H1 (cell line): ENCODE measurements at regions not wholly inside any gene's neighbourhood (a gene's known extent, or its start where the extent isn't known, plus 50 kb on each side); places are given as distances from the start of the nearest gene placed in this dataset.

Experiments used
- CTCF ChIA-PET: fragments of 300-600 bp; sonication (Branson Sonifier 250); formaldehyde crosslinking; loops from one replicate; lab custom pipeline; 2021; ENCODE audit not compliant: partially characterized antibody; lab: Charles Lee
- POLR2A ChIA-PET: fragments of 300-600 bp; sonication (Branson Sonifier 250); formaldehyde crosslinking; loops from one replicate; lab custom pipeline; 2021; ENCODE audit warnings: inconsistent platforms; ENCODE audit not compliant: partially characterized antibody; lab: Charles Lee
- DNase-seq, 2 experiments: peaks; one replicate each; pipeline versions ENCODE4 v3.0.0 to v3.0.0-alpha.2; 2010 to 2022; ENCODE audit warnings: low spot score in 2 of 2, low read depth in 1 of 2, mixed read lengths in 1 of 2
- FAIRE-seq: peaks from 2 replicates; lab custom pipeline; 2011; peaks lifted over from hg19 to GRCh38; lab: Jason Lieb, UNC
- H2AFZ ChIP-seq: 2 replicates; pipeline ENCODE4 v1.8.1; 2012; ENCODE audit warnings: low read length, inconsistent platforms
- H2AK5ac ChIP-seq: 2 replicates; pipeline ENCODE4 v1.6.1; 2013; ENCODE audit warnings: low read depth, low read length
- H2BK120ac ChIP-seq: replicated peaks from 2 replicates; pipeline ENCODE3; 2013; ENCODE audit warnings: low read depth, low read length, inconsistent platforms
- H2BK12ac ChIP-seq: 2 replicates; pipeline ENCODE4 v1.6.1; 2013; ENCODE audit warnings: low read depth, low read length
- H2BK15ac ChIP-seq: 2 replicates; pipeline ENCODE4 v1.6.1; 2013; ENCODE audit warnings: low read length
- H2BK20ac ChIP-seq: 2 replicates; pipeline ENCODE4 v1.6.1; 2013; ENCODE audit warnings: low read length
- H2BK5ac ChIP-seq: 2 replicates; pipeline ENCODE4 v1.6.1; 2013; ENCODE audit warnings: low read depth, low read length
- H3K14ac ChIP-seq: 2 replicates; pipeline ENCODE4 v1.6.1; 2013; ENCODE audit warnings: inconsistent platforms; ENCODE audit not compliant: insufficient read length
- H3K18ac ChIP-seq: 2 replicates; pipeline ENCODE4 v1.6.1; 2013; ENCODE audit warnings: low read length; ENCODE audit errors: extremely low read depth
- H3K23ac ChIP-seq: 2 replicates; pipeline ENCODE4 v1.6.1; 2013; ENCODE audit warnings: inconsistent platforms; ENCODE audit not compliant: insufficient read length
- H3K23me2 ChIP-seq: 2 replicates; pipeline ENCODE4 v1.6.1; 2013; ENCODE audit warnings: low read depth, low read length
- H3K27ac ChIP-seq: 2 replicates; pipeline ENCODE4 v1.6.1; 2011; ENCODE audit warnings: low read depth, low read length, inconsistent platforms
- H3K27me3 ChIP-seq, 4 experiments: replicated peaks in 1 of 4; 1 replicate in 1 of 4; 2 replicates in 3 of 4; pipeline versions ENCODE4 v1.6.1 to v1.8.1; 2011 to 2013; ENCODE audit warnings: low read length in 3 of 4, mild to moderate bottlenecking in 3 of 4, inconsistent platforms in 2 of 4, mixed read lengths in 2 of 4, moderate library complexity in 1 of 4; ENCODE audit not compliant: control insufficient read depth in 3 of 4, insufficient read depth in 3 of 4; ENCODE audit errors: extremely low read depth in 1 of 4
- H3K36me3 ChIP-seq, 4 experiments: 2 replicates each; pipeline versions ENCODE4 v1.6.1 to v1.8.1; 2011 to 2013; ENCODE audit warnings: mild to moderate bottlenecking in 4 of 4, low read length in 3 of 4, moderate library complexity in 2 of 4, control low read depth in 1 of 4, inconsistent platforms in 1 of 4; ENCODE audit not compliant: insufficient read depth in 4 of 4, control insufficient read depth in 2 of 4
- H3K4ac ChIP-seq: replicated peaks from 2 replicates; pipeline ENCODE3; 2013; ENCODE audit warnings: low read length, low read depth, mixed read lengths, inconsistent platforms; ENCODE audit not compliant: insufficient read length
- H3K4me1 ChIP-seq, 4 experiments: replicated peaks in 1 of 4; 1 replicate in 1 of 4; 2 replicates in 3 of 4; pipeline versions ENCODE4 v1.6.1 to v1.8.1; 2011 to 2013; ENCODE audit warnings: low read length in 3 of 4, inconsistent platforms in 2 of 4, mixed read lengths in 1 of 4; ENCODE audit not compliant: insufficient read depth in 4 of 4, control insufficient read depth in 3 of 4
- H3K4me2 ChIP-seq, 2 experiments: 2 replicates each; pipeline versions ENCODE4 v1.6.1 to v1.8.1; 2011 to 2013; ENCODE audit warnings: low read depth in 2 of 2, low read length in 2 of 2, control low read depth in 1 of 2, inconsistent platforms in 1 of 2, mild to moderate bottlenecking in 1 of 2; ENCODE audit not compliant: insufficient read depth in 1 of 2
- H3K4me3 ChIP-seq, 4 experiments: fragments of 200-600, 300-600 bp in 1 of 4; sonication (generic), shearing (Covaris generic), sonication (Bioruptor Twin) in 1 of 4; 2 replicates each; pipeline versions ENCODE4 v1.5.1 to v1.8.1; 2011 to 2016; ENCODE audit warnings: low read length in 4 of 4, low read depth in 3 of 4, control low read depth in 2 of 4, inconsistent platforms in 2 of 4, mild to moderate bottlenecking in 2 of 4, mixed read lengths in 1 of 4, moderate library complexity in 1 of 4; ENCODE audit not compliant: insufficient read depth in 2 of 4; ENCODE audit errors: extremely low read depth in 1 of 4
- H3K56ac ChIP-seq: replicated peaks from 2 replicates; pipeline ENCODE3; 2013; ENCODE audit warnings: low read depth, mild to moderate bottlenecking, mixed read lengths, low read length, inconsistent platforms; ENCODE audit not compliant: insufficient read length
- H3K79me1 ChIP-seq: 2 replicates; pipeline ENCODE4 v1.6.1; 2013; ENCODE audit warnings: low read depth, low read length, control low read depth
- H3K79me2 ChIP-seq, 2 experiments: 2 replicates each; pipeline versions ENCODE4 v1.6.1 to v1.8.1; 2012 to 2013; ENCODE audit warnings: low read length in 2 of 2, mild to moderate bottlenecking in 2 of 2, inconsistent platforms in 1 of 2; ENCODE audit not compliant: insufficient read depth in 2 of 2, control insufficient read depth in 1 of 2
- H3K9ac ChIP-seq, 4 experiments: replicated peaks in 1 of 4; 1 replicate in 1 of 4; 2 replicates in 3 of 4; pipeline versions ENCODE4 v1.6.1 to v1.8.1; 2011 to 2013; ENCODE audit warnings: low read depth in 3 of 4, low read length in 3 of 4, control low read depth in 2 of 4, mild to moderate bottlenecking in 2 of 4, moderate library complexity in 2 of 4, inconsistent platforms in 1 of 4; ENCODE audit errors: extremely low read depth in 1 of 4
- H3K9me3 ChIP-seq, 2 experiments: 2 replicates each; pipeline versions ENCODE4 v1.6.1 to v1.8.1; 2012 to 2013; ENCODE audit warnings: mild to moderate bottlenecking in 2 of 2, moderate library complexity in 2 of 2, control low read depth in 1 of 2, inconsistent platforms in 1 of 2, low read depth in 1 of 2, low read length in 1 of 2, mixed read lengths in 1 of 2; ENCODE audit not compliant: insufficient read depth in 2 of 2
- H4K20me1 ChIP-seq, 2 experiments: replicated peaks in 1 of 2; 2 replicates each; pipeline versions ENCODE3 to v1.8.1; 2011 to 2013; ENCODE audit warnings: inconsistent platforms in 2 of 2, low read length in 2 of 2, mild to moderate bottlenecking in 1 of 2; ENCODE audit not compliant: insufficient read depth in 2 of 2, control insufficient read depth in 1 of 2
- H4K5ac ChIP-seq: 2 replicates; pipeline ENCODE4 v1.6.1; 2013; ENCODE audit warnings: low read length, low read depth, mixed read lengths, inconsistent platforms; ENCODE audit not compliant: insufficient read length
- H4K8ac ChIP-seq: 2 replicates; pipeline ENCODE4 v1.8.0; 2013; ENCODE audit warnings: mild to moderate bottlenecking, moderate library complexity, low read length, inconsistent platforms; ENCODE audit not compliant: insufficient read depth; ENCODE audit errors: extremely low read depth
- H4K91ac ChIP-seq: replicated peaks from 2 replicates; pipeline ENCODE3; 2013; ENCODE audit warnings: low read length, mixed read lengths, inconsistent platforms; ENCODE audit not compliant: insufficient read length
- CEBPB ChIP-seq: IDR thresholded peaks from 2 replicates; pipeline ENCODE4 v1.6.1; 2012; ENCODE audit warnings: low read depth, low read length
- KDM1A ChIP-seq: fragments of 200-600, 300-600 bp; sonication (generic); IDR thresholded peaks from 2 replicates; pipeline ENCODE4 v1.7.1; 2016; ENCODE audit warnings: mild to moderate bottlenecking, low read length, borderline replicate concordance
- KDM5A ChIP-seq: fragments of 200-600 bp; IDR thresholded peaks from 2 replicates; pipeline ENCODE4 v1.7.1; 2012; ENCODE audit warnings: mild to moderate bottlenecking, low read length, inconsistent platforms, mixed read lengths
- NANOG ChIP-seq: IDR thresholded peaks from 2 replicates; pipeline ENCODE4 v1.6.1; 2011; ENCODE audit warnings: low read length, low read depth, mild to moderate bottlenecking, inconsistent platforms; ENCODE audit not compliant: insufficient read depth, poor library complexity, severe bottlenecking
- PHF8 ChIP-seq: fragments of 200-600 bp; sonication (generic); conservative IDR thresholded peaks from 2 replicates; pipeline ENCODE4 v1.7.1; 2012; ENCODE audit warnings: low read depth, mild to moderate bottlenecking, inconsistent platforms, low read length, moderate library complexity
- SP2 ChIP-seq: IDR thresholded peaks from 2 replicates; pipeline ENCODE4 v1.6.1; 2012; ENCODE audit warnings: mild to moderate bottlenecking, low read length, inconsistent platforms
- WGBS, 2 experiments: shearing (Covaris generic) in 1 of 2; methylation state at CpG; one replicate each; pipeline versions ENCODE4 v1.1.6 to v1.1.7; 2013 to 2015; ENCODE audit warnings: low lambda C conversion rate in 2 of 2, mixed read lengths in 2 of 2, inconsistent platforms in 1 of 2, low coverage in 1 of 2, missing lambda C conversion rate in 1 of 2; ENCODE audit not compliant: insufficient replicate concordance in 2 of 2, insufficient coverage in 1 of 2, insufficient read length in 1 of 2; ENCODE audit errors: extremely low coverage in 1 of 2, missing lambda C conversion rate in 1 of 2; 5-methylcytosine and 5-hydroxymethylcytosine counted together

DNA sequence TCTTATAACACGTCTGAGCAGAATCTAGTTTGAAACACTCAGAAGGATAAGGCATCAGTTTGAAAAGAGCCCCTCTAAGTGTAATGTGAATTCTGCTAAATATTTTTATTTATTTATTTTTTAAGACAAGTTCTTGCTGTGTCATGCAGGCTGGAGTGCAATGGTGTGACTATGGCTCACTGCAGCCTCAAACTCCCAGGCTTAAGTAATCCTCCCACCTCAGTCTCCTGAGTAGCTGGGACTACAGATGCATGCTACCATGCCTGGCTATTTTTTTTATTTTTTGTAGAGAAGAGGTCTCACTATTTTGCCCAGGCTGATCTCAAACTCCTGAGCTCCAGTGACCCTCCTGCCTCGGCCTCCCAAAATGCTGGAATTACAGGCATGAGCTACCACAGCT is 225.9 kb upstream of the SEL1L start:
- Histone ChIP-seq H2BK15ac (no peak overlapping the region), H3K36me3 (no peaks in the 10 kb centered on the region), H3K23ac (no peak overlapping the region), H3K4me2 (no peak overlapping the region), H2AFZ (no peak overlapping the region), H4K8ac (no peak overlapping the region), H4K91ac (no peak overlapping the region), H3K4ac (no peak overlapping the region), H4K20me1 (no peaks in the 10 kb centered on the region), H2AK5ac (no peak overlapping the region), H3K56ac (no peak overlapping the region), H2BK20ac (no peak overlapping the region), H3K4me3 (no peak overlapping the region), H3K9ac (no peak overlapping the region), H3K79me1 (no peaks in the 10 kb centered on the region), H2BK5ac (no peak overlapping the region), H2BK12ac (no peak overlapping the region), H3K27me3 (no peaks in the 10 kb centered on the region), H2BK120ac (no peak overlapping the region), H3K14ac (no peak overlapping the region), H3K23me2 (no peaks in the 10 kb centered on the region), H4K5ac (no peak overlapping the region), H3K18ac (no peak overlapping the region), H3K9me3 (no peaks in the 10 kb centered on the region), H3K4me1 (no peaks in the 10 kb centered on the region), H3K27ac (no peak overlapping the region), H3K79me2 (no peaks in the 10 kb centered on the region)
- no peak for FAIRE-seq
- CTCF ChIA-PET, result no interaction called here
- no peak for TF ChIP-seq KDM5A
- TF ChIP-seq SP2, result no peak
- no peak for TF ChIP-seq NANOG
- no peak for TF ChIP-seq PHF8
- no peak for TF ChIP-seq CEBPB
- no peak for TF ChIP-seq KDM1A
- POLR2A ChIA-PET, result interaction anchor here (0.6 kb wide), 1 partner anchor 866 kb away, joined by 3 read pairs; no protein-coding TSS in a partner anchor
- no peak for DNase-seq
- 83% methylated on average over 2 of the region's 2 CpGs; no CpG with 5 or more reads in 1 of the 2 experiments for WGBS, 2 experiments
